Thoracic aorta (tissue), 2 donors: ENCODE measurements at regions not wholly inside any gene's neighbourhood (a gene's known extent, or its start where the extent isn't known, plus 50 kb on each side); places are given as distances from the start of the nearest gene placed in this dataset.

Source experiments
- ATAC-seq: fragments of 150-250 bp; one replicate; pipeline ENCODE4 v1.8.0; 2017; ENCODE audit warnings: low read depth; ENCODE audit not compliant: insufficient number of reproducible peaks, low FRiP score
- DNase-seq: peaks from one replicate; pipeline ENCODE4 v3.0.0-alpha.2; 2020; ENCODE audit warnings: low spot score
- H3K27ac ChIP-seq, 2 donors: fragments of 200-600 bp; sonication (generic); 1 replicate in 1 of 2; 2 replicates in 1 of 2; pipeline ENCODE4 v1.5.1; 2016; ENCODE audit warnings: mild to moderate bottlenecking in 2 of 2, moderate library complexity in 2 of 2
- H3K27me3 ChIP-seq: fragments of 200-600 bp; sonication (generic); replicated peaks from 2 replicates; pipeline ENCODE4 v1.6.0; 2016; ENCODE audit warnings: mild to moderate bottlenecking; ENCODE audit not compliant: insufficient read depth
- H3K36me3 ChIP-seq: fragments of 200-600 bp; sonication (generic); one replicate; pipeline ENCODE4 v1.5.1; 2016
- H3K4me1 ChIP-seq, 2 donors: fragments of 200-600 bp; sonication (generic); 1 replicate in 1 of 2; 2 replicates in 1 of 2; pipeline versions ENCODE4 v1.5.1 to v1.6.0; 2016; ENCODE audit warnings: low read depth in 2 of 2, mild to moderate bottlenecking in 1 of 2; ENCODE audit not compliant: control insufficient read depth in 1 of 2
- H3K4me3 ChIP-seq: fragments of 200-600 bp; sonication (generic); 2 replicates; pipeline ENCODE4 v1.5.1; 2016; ENCODE audit warnings: mild to moderate bottlenecking
- H3K9me3 ChIP-seq: fragments of 200-600 bp; sonication (generic); 2 replicates; pipeline ENCODE4 v1.5.1; 2016
- TF ChIP-seq, protein P1 (sequence below): fragments of 200-600 bp; sonication (generic); IDR thresholded peaks from one replicate; pipeline ENCODE4 v1.5.1; 2019; ENCODE audit warnings: antibody characterized with exemption

DNA sequence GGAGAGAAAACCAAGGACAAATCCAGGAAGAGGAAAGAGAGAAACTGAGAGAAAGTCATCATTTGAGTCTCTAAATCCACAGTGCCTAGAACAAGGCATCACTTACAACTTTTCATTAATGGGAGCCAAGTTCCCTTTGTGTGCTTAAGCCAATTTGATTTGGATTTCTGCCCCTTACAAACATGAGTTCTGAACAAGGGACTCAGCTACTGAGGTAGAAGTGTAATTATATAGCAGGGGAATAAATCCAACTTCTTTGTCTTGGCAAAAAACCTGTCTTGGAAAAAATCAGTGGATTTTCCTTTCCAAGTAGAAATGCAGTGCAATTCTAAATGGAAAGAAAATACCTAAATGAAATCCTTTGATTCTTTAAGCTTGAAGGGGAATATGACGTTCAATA lies 307.2 kb upstream of the CNTN3 start:
- ATAC-seq (no peak), DNase-seq (no peak)
- Histone ChIP-seq H3K36me3 (no peaks in the 10 kb centered on the region), H3K27me3 (no peaks in the 10 kb centered on the region), H3K4me3 (no peak overlapping the region), H3K9me3 (no peaks in the 10 kb centered on the region), H3K27ac (no peak overlapping the region), H3K4me1 (no peaks in the 10 kb centered on the region)
- TF ChIP-seq, protein P1, sequence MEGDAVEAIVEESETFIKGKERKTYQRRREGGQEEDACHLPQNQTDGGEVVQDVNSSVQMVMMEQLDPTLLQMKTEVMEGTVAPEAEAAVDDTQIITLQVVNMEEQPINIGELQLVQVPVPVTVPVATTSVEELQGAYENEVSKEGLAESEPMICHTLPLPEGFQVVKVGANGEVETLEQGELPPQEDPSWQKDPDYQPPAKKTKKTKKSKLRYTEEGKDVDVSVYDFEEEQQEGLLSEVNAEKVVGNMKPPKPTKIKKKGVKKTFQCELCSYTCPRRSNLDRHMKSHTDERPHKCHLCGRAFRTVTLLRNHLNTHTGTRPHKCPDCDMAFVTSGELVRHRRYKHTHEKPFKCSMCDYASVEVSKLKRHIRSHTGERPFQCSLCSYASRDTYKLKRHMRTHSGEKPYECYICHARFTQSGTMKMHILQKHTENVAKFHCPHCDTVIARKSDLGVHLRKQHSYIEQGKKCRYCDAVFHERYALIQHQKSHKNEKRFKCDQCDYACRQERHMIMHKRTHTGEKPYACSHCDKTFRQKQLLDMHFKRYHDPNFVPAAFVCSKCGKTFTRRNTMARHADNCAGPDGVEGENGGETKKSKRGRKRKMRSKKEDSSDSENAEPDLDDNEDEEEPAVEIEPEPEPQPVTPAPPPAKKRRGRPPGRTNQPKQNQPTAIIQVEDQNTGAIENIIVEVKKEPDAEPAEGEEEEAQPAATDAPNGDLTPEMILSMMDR, result no peak

DNA sequence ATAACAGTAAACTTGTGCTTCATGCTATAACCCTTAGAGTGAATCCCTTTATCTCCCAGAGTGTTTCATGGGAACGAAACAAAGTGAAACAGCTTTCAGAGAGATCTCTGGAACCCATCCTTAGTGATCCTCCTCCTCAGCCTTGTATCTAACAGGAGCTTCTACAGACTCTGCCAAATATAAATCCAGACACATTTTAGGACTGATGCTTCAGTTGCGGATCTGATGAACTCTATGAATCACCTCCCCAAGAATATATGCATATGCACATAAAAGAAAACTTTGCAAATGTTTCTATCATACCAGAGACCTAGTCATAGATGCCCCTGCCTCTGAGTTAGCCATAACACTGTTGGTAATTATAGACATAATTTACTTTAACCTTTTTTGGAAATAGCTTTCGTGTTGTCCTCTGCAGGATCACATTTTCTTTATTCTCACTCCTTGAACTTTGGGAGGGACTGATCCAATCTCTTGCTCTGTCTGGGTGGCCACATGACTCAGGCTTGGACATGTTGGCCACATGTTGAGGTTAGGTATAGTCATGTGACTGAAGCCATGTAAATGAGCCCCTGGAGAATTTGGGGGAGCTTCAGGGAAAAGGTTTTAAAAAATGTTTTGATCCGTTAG lies 306.4 kb upstream of the CNTN3 start:
- no peak for DNase-seq
- H3K4me3 ChIP-seq, result no peak overlapping the region
- H3K27ac ChIP-seq, result no peak overlapping the region
- H3K4me1 ChIP-seq, result no peaks in the 10 kb centered on the region
- TF ChIP-seq, protein P1, result no peak
- H3K9me3 ChIP-seq, result no peaks in the 10 kb centered on the region
- H3K36me3 ChIP-seq, result no peaks in the 10 kb centered on the region
- ATAC-seq, result no peak
- H3K27me3 ChIP-seq, result no peaks in the 10 kb centered on the region

DNA sequence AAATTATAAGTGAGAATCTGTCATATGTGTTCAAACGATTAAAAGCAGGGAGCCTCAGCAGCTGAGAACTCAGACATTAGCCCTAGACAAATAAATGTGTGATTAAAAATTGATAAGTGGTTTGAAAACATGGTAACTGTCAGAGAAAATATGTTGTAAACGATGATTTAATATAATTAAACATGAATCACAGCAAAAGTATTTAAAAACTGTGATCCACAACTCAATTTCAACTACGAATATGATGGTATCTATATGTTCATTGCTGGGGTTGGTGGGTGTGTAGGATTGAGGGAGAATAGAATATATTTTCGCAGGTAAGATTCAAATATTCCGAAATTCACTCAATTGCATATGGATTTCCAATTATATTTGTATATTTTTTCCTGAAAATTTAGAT lies 302.2 kb upstream of the CNTN3 start:
- Histone ChIP-seq H3K9me3 (no peaks in the 10 kb centered on the region), H3K36me3 (no peaks in the 10 kb centered on the region), H3K4me1 (no peaks in the 10 kb centered on the region), H3K27ac (no peak overlapping the region), H3K27me3 (no peaks in the 10 kb centered on the region), H3K4me3 (no peak overlapping the region)
- TF ChIP-seq, protein P1, result no peak
- ATAC-seq (no peak), DNase-seq (no peak)

DNA sequence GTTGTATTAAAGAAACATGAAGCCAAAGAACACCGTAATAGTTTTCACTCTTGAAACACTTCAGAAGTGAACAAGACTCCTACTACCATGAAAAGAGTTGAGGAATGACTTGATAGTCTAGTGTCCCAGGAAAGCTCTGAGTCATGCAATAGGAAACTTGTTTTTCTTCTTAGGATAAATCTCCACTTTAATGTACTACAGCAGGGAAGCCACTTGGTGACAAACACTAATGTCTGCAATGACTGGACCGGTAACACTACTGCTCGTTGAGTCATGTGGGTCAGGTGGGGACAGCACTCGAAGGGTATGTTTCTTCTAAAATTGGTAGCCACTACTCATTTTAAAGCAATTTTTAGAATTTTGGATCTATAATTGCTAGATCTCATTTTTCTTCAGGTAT lies 291.7 kb upstream of the CNTN3 start:
- no peak for ATAC-seq
- Histone ChIP-seq H3K27me3 (no peaks in the 10 kb centered on the region), H3K4me3 (no peak overlapping the region), H3K9me3 (no peaks in the 10 kb centered on the region), H3K4me1 (no peaks in the 10 kb centered on the region), H3K36me3 (no peaks in the 10 kb centered on the region), H3K27ac (no peak overlapping the region)
- DNase-seq, result no peak
- TF ChIP-seq, protein P1, result no peak

DNA sequence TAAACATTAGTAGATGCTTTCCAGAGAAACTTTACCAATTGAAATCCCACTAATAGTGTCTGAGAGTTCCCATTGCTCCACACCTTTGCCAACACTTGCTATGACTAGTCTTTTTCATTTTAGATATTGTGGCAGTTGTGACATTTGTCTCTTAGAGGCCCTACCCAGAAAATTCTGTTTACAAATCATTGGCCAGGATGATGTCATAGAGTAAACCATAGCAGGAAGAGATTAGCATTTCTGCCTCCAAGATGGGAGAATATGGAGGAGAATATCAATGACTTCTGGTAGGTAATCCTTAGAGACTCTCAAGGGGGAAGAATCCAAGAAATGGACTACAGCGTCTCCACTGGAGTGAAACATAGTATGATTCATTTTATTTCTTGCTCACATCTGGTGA lies 291.0 kb upstream of the CNTN3 start:
- no peak overlapping the region for H3K27ac ChIP-seq
- no peaks in the 10 kb centered on the region for H3K9me3 ChIP-seq
- H3K36me3 ChIP-seq, result no peaks in the 10 kb centered on the region
- no peaks in the 10 kb centered on the region for H3K4me1 ChIP-seq
- no peak overlapping the region for H3K4me3 ChIP-seq
- no peak for DNase-seq
- TF ChIP-seq, protein P1, result no peak
- ATAC-seq, result no peak
- no peaks in the 10 kb centered on the region for H3K27me3 ChIP-seq
